K562 (cell line): ENCODE measurements at regions not wholly inside any gene's neighbourhood (a gene's known extent, or its start where the extent isn't known, plus 50 kb on each side); places are given as distances from the start of the nearest gene placed in this dataset.

Experiments
- ATAC-seq: fragments of 200-7000 bp; cut with Tn5 transposase; 3 replicates; pipeline ENCODE4 v1.9.1; 2020; ENCODE audit warnings: moderate library complexity
- BruUV-seq: library from RNA; stranded (reverse); fragments of 400-500 nt; replicated peaks from 2 replicates; lab custom pipeline; 2021; lab: Mats Ljungman, UMichigan
- CTCF ChIA-PET: fragments of 300-600 bp; formaldehyde crosslinking; extraction: SDS; loops from one replicate; lab custom pipeline; 2021; ENCODE audit warnings: low intra/inter-chr PET ratio; lab: Yijun Ruan, JAX
- POLR2A ChIA-PET: fragments of 300-600, 350-650 bp; sonication (Branson Sonifier 250); formaldehyde crosslinking; extraction: SDS; loops from one replicate; lab custom pipeline; 2021; ENCODE audit warnings: antibody characterized with exemption, inconsistent platforms; lab: Yijun Ruan, JAX
- DNase-seq, 4 experiments: peaks; one replicate each; pipeline versions ENCODE4 v3.0.0 to v3.0.0-alpha.2; 2011 to 2018; ENCODE audit warnings: low spot score in 3 of 4, mixed read lengths in 3 of 4; ENCODE audit errors: extremely low read depth in 1 of 4
- FAIRE-seq: peaks from 2 replicates; lab custom pipeline; 2011; peaks lifted over from hg19 to GRCh38; lab: Jason Lieb, UNC
- H2AFZ ChIP-seq: 2 replicates; pipeline ENCODE4 v1.6.0; 2011; ENCODE audit warnings: low read depth, low read length, control low read depth, inconsistent platforms
- H3K27ac ChIP-seq: fragments of 200-600 bp; 3 replicates; pipeline ENCODE4 v1.8.0; 2011; ENCODE audit warnings: low read depth, mild to moderate bottlenecking, control low read depth, inconsistent platforms, low read length, moderate library complexity, mixed read lengths; ENCODE audit errors: extremely low read depth
- H3K27me3 ChIP-seq, 2 experiments: fragments of 300-600 bp in 1 of 2; 2 replicates in 1 of 2; 3 replicates in 1 of 2; pipeline versions ENCODE4 v1.6.0 to v1.8.0; 2011; ENCODE audit warnings: inconsistent platforms in 2 of 2, low read length in 2 of 2, mild to moderate bottlenecking in 1 of 2, mixed read lengths in 1 of 2, moderate library complexity in 1 of 2; ENCODE audit not compliant: control insufficient read depth in 2 of 2, insufficient read depth in 2 of 2
- H3K36me3 ChIP-seq: fragments of 300-600 bp; 3 replicates; pipeline ENCODE4 v1.8.0; 2011; ENCODE audit warnings: mild to moderate bottlenecking, low read length, inconsistent platforms; ENCODE audit not compliant: control insufficient read depth, insufficient read depth
- H3K4me1 ChIP-seq, 2 experiments: fragments of 200-600 bp in 1 of 2; replicated peaks in 1 of 2; 2 replicates in 1 of 2; 3 replicates in 1 of 2; pipeline versions ENCODE4 v1.5.1 to v1.8.0; 2011; ENCODE audit warnings: inconsistent platforms in 2 of 2, low read length in 2 of 2, mild to moderate bottlenecking in 1 of 2, mixed read lengths in 1 of 2, moderate library complexity in 1 of 2; ENCODE audit not compliant: control insufficient read depth in 2 of 2, insufficient read depth in 2 of 2
- H3K4me2 ChIP-seq: 2 replicates; pipeline ENCODE4 v1.6.1; 2011; ENCODE audit warnings: low read length, control low read depth, inconsistent platforms, mixed read lengths; ENCODE audit not compliant: insufficient read depth
- H3K4me3 ChIP-seq: fragments of 200-600 bp; sonication (generic), shearing (Covaris generic); 2 replicates; pipeline ENCODE4 v1.5.1; 2016; ENCODE audit warnings: control low read depth, inconsistent platforms
- H3K79me2 ChIP-seq: fragments of 200-600 bp; 3 replicates; pipeline ENCODE4 v1.8.0; 2011; ENCODE audit warnings: low read length, inconsistent platforms; ENCODE audit not compliant: control insufficient read depth, insufficient read depth
- H3K9ac ChIP-seq, 2 experiments: 2 replicates each; pipeline versions ENCODE4 v1.6.0 to v1.6.1; 2011; ENCODE audit warnings: low read depth in 2 of 2, low read length in 2 of 2, control low read depth in 1 of 2, inconsistent platforms in 1 of 2, mild to moderate bottlenecking in 1 of 2, mixed read lengths in 1 of 2; ENCODE audit not compliant: insufficient read depth in 1 of 2
- H3K9me1 ChIP-seq: one replicate; pipeline ENCODE4 v1.6.0; 2011; ENCODE audit warnings: inconsistent platforms, mild to moderate bottlenecking, low read length, moderate library complexity; ENCODE audit not compliant: control insufficient read depth, insufficient read depth
- H3K9me3 ChIP-seq: replicated peaks from 2 replicates; pipeline ENCODE4 v1.5.1; 2011; ENCODE audit warnings: low read depth, low read length, inconsistent platforms; ENCODE audit not compliant: control insufficient read depth, insufficient read depth
- H4K20me1 ChIP-seq: replicated peaks from 2 replicates; pipeline ENCODE4 v1.6.1; 2011; ENCODE audit warnings: low read length, inconsistent platforms, mixed read lengths; ENCODE audit not compliant: control insufficient read depth, insufficient read depth
- BDP1 ChIP-seq: IDR thresholded peaks from 3 replicates; pipeline ENCODE4 v1.6.1; 2011; ENCODE audit not compliant: insufficient read length, insufficient read depth
- CTCFL ChIP-seq: IDR thresholded peaks from 2 replicates; pipeline ENCODE4 v1.6.1; 2011; ENCODE audit warnings: borderline replicate concordance, low read depth, mild to moderate bottlenecking, moderate library complexity, low read length; ENCODE audit not compliant: insufficient read depth, poor library complexity, severe bottlenecking
- FOXM1 ChIP-seq, 2 experiments: fragments of 450-650 bp in 1 of 2; sonication (generic) in 1 of 2; formaldehyde crosslinking in 1 of 2; IDR thresholded peaks; 2 replicates each; pipeline versions ENCODE4 v1.6.1 to v1.9.0; 2017 to 2022; ENCODE audit warnings: low read depth in 2 of 2, mild to moderate bottlenecking in 2 of 2, missing genetic modification reagents in 1 of 2, moderate library complexity in 1 of 2
- FOXO4 ChIP-seq: fragments of 450-650 bp; formaldehyde crosslinking; IDR thresholded peaks from 2 replicates; pipeline ENCODE4 v1.4.0; 2020; ENCODE audit warnings: mild to moderate bottlenecking, moderate library complexity
- MITF ChIP-seq: IDR thresholded peaks from 2 replicates; pipeline ENCODE4 v1.6.1; 2014; ENCODE audit warnings: antibody characterized with exemption
- NR2C2 ChIP-seq, 2 experiments: fragments of 200-800 bp in 1 of 2; sonication (Bioruptor generic) in 1 of 2; sonication (generic) in 1 of 2; formaldehyde crosslinking in 1 of 2; IDR thresholded peaks; 2 replicates each; pipeline versions ENCODE4 v1.6.1 to v1.8.0; 2016 to 2022; ENCODE audit warnings: mild to moderate bottlenecking in 1 of 2, missing compliant biosample characterization in 1 of 2, missing genetic modification characterization in 1 of 2, missing genetic modification reagents in 1 of 2
- RFX7 ChIP-seq: fragments of 250-450 bp; sonication (Bioruptor Pico); IDR thresholded peaks from 2 replicates; pipeline ENCODE4 v1.5.1; 2021; ENCODE audit warnings: mild to moderate bottlenecking
- TARDBP ChIP-seq: fragments of 450-650 bp; IDR thresholded peaks from 2 replicates; pipeline ENCODE4 v1.6.1; 2016
- ZFP36 ChIP-seq: fragments of 150-350 bp; IDR thresholded peaks from 2 replicates; pipeline ENCODE4 v1.6.1; 2018; ENCODE audit warnings: low read length, low read depth; ENCODE audit not compliant: partially characterized antibody
- ZNF24 ChIP-seq: fragments of 450-650 bp; IDR thresholded peaks from 2 replicates; pipeline ENCODE4 v1.6.1; 2016
- WGBS: fragments of 100-300 bp; shearing (Covaris generic); methylation state at CpG from one replicate; pipeline ENCODE4 v1.1.6; 2016; ENCODE audit warnings: low coverage, mixed read lengths; ENCODE audit not compliant: insufficient coverage; ENCODE audit errors: missing lambda C conversion rate; 5-methylcytosine and 5-hydroxymethylcytosine counted together
- in situ Hi-C: fragments of 300-500 bp; cut with MboI; formaldehyde crosslinking; loops from 4 replicates; pipeline ENCODE4 v1.15.0; 2018; ENCODE audit warnings: inconsistent platforms, mixed read lengths
- intact Hi-C: fragments of 100-400 bp; cut with micrococcal nuclease; formaldehyde crosslinking; loops from 2 replicates; pipeline ENCODE4 v1.14.2; 2022
- TF ChIP-seq, protein P1 (sequence below): sonication (generic); formaldehyde crosslinking; IDR thresholded peaks from 2 replicates; pipeline ENCODE4 v1.8.1; 2023; ENCODE audit warnings: mild to moderate bottlenecking, missing genetic modification reagents
- TF ChIP-seq, protein P2 (sequence below): fragments of 250-450 bp; sonication (Bioruptor Pico); IDR thresholded peaks from 2 replicates; pipeline ENCODE4 v1.9.0; 2021; ENCODE audit warnings: mild to moderate bottlenecking

- no peak overlapping the region for H3K9ac ChIP-seq
- POLR2A ChIA-PET: no interaction called here
- CTCF ChIA-PET: no interaction called here
- H3K9me1 ChIP-seq: no peaks in the 10 kb centered on the region
- no peaks in the 10 kb centered on the region for H3K9me3 ChIP-seq
- no peak overlapping the region for H3K4me2 ChIP-seq
- H3K4me1 ChIP-seq: no peaks in the 10 kb centered on the region; a peak in 1 of 5 replicates
- no peaks in the 10 kb centered on the region for H3K27me3 ChIP-seq
- ATAC-seq: no peak
- in situ Hi-C loops: no loop called here
- TF ChIP-seq TARDBP (no peak), RFX7 (CRISPR knock-in tag) (no peak), BDP1 (no peak), ZNF24 (no peak), CTCFL (no peak), MITF (no peak), ZFP36 (no peak), FOXO4 (CRISPR knock-in tag) (no peak), FOXM1 (IDR thresholded peaks at IDR 0.05; ENCODE audit: low read depth) (no peak), FOXM1 (CRISPR knock-in tag; IDR thresholded peaks at IDR 0.05; ENCODE audit: low read depth) (no peak), NR2C2 (CRISPR knock-in tag; IDR thresholded peaks at IDR 0.05) (no peak), NR2C2 (tag; IDR thresholded peaks at IDR 0.05) (no peak)
- TF ChIP-seq, protein P1, sequence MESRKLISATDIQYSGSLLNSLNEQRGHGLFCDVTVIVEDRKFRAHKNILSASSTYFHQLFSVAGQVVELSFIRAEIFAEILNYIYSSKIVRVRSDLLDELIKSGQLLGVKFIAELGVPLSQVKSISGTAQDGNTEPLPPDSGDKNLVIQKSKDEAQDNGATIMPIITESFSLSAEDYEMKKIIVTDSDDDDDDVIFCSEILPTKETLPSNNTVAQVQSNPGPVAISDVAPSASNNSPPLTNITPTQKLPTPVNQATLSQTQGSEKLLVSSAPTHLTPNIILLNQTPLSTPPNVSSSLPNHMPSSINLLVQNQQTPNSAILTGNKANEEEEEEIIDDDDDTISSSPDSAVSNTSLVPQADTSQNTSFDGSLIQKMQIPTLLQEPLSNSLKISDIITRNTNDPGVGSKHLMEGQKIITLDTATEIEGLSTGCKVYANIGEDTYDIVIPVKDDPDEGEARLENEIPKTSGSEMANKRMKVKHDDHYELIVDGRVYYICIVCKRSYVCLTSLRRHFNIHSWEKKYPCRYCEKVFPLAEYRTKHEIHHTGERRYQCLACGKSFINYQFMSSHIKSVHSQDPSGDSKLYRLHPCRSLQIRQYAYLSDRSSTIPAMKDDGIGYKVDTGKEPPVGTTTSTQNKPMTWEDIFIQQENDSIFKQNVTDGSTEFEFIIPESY: no peak
- TF ChIP-seq, protein P2, sequence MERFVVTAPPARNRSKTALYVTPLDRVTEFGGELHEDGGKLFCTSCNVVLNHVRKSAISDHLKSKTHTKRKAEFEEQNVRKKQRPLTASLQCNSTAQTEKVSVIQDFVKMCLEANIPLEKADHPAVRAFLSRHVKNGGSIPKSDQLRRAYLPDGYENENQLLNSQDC (CRISPR knock-in tag): no peak
- TF ChIP-seq, all 486 proteins: peak for 0
- H2AFZ ChIP-seq: no peak overlapping the region
- H3K79me2 ChIP-seq: peaks cover 84% of the 10 kb centered on the region
- FAIRE-seq (no peak), DNase-seq (no peak)
- peaks cover 26% of the 10 kb centered on the region for H4K20me1 ChIP-seq
- no TSS peak for BruUV-seq
- intact Hi-C loops: no loop called here
- H3K36me3 ChIP-seq: peaks cover 55% of the 10 kb centered on the region
- no peak overlapping the region for H3K27ac ChIP-seq
- no peak overlapping the region for H3K4me3 ChIP-seq
- 100% methylated on average over 4 of the region's 7 CpGs for WGBS
Measured at GRCh38 chr22:49593509-49593908, 234.2 kb downstream of the BRD1 start.
